ENCODE measurements at regions not wholly inside any gene's neighbourhood (a gene's known extent, or its start where the extent isn't known, plus 50 kb on each side); places are given as distances from the start of the nearest gene placed in this dataset.

- no peak for DNase-seq (ENCODE audit: extremely low read depth, low read depth)
- TF ChIP-seq, protein P1, sequence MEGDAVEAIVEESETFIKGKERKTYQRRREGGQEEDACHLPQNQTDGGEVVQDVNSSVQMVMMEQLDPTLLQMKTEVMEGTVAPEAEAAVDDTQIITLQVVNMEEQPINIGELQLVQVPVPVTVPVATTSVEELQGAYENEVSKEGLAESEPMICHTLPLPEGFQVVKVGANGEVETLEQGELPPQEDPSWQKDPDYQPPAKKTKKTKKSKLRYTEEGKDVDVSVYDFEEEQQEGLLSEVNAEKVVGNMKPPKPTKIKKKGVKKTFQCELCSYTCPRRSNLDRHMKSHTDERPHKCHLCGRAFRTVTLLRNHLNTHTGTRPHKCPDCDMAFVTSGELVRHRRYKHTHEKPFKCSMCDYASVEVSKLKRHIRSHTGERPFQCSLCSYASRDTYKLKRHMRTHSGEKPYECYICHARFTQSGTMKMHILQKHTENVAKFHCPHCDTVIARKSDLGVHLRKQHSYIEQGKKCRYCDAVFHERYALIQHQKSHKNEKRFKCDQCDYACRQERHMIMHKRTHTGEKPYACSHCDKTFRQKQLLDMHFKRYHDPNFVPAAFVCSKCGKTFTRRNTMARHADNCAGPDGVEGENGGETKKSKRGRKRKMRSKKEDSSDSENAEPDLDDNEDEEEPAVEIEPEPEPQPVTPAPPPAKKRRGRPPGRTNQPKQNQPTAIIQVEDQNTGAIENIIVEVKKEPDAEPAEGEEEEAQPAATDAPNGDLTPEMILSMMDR (IDR thresholded peaks at IDR 0.05; ENCODE audit: low read depth, low read length) = no peak
These were observed 506.3 kb upstream of the LUZP2 start for GRCh38 chr11:23990346-23991164.

DNA sequence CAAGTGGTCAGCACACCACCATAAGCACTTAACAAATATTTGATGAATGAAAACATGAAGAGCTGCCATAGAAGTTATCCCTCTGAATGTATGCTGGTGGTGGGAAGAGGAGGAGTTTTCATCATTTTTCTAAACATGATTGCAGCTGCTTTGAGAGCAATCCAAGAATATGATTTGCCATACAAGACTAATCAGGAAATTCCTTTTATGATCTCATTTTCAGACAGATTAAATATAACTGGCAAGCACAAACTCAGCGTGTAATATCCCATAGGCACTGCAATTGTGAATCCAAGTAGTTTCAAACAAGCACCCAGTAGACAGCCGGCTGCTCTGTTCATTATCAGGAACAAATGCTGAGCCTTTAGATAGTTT, 505.7 kb upstream of the LUZP2 start:
- DNase-seq (ENCODE audit: extremely low read depth, low read depth) = peak; percentile 20
- TF ChIP-seq, protein P1 (IDR thresholded peaks at IDR 0.05; ENCODE audit: low read depth, low read length) = no peak

DNA sequence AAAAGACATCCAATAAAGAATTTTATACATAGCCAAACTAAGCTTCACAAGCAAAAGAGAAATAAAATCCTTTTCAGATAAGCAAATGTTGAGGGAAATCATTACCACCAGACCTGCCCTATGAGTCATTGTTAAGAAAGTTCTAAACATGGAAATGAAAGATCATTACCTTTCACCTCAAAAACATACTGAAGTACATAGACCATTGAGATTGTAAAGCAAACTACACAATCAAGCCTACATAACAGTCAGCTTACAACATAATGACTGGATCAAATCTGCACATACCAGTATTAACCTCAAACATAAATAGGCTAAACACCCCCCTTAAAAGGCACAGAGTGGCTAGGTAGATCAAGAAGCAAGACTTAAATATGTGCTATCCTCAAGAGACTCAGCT, 501.0 kb upstream of the LUZP2 start:
- TF ChIP-seq, protein P1 (IDR thresholded peaks at IDR 0.05; ENCODE audit: low read depth, low read length) = no peak
- DNase-seq (ENCODE audit: extremely low read depth, low read depth) = no peak

- TF ChIP-seq, protein P1 (IDR thresholded peaks at IDR 0.05; ENCODE audit: low read depth, low read length) = no peak
- DNase-seq (ENCODE audit: extremely low read depth, low read depth) = no peak
These were observed 499.5 kb upstream of the LUZP2 start for GRCh38 chr11:23997356-23997755.

GRCh38 chr11:24005202-24005876, 491.5 kb upstream of the LUZP2 start:
- DNase-seq (ENCODE audit: extremely low read depth, low read depth) = no peak
- TF ChIP-seq, protein P1 (IDR thresholded peaks at IDR 0.05; ENCODE audit: low read depth, low read length) = no peak

GRCh38 chr11:24043842-24044241, 453.0 kb upstream of the LUZP2 start:
- TF ChIP-seq, protein P1 (IDR thresholded peaks at IDR 0.05; ENCODE audit: low read depth, low read length) = no peak
- no peak for DNase-seq (ENCODE audit: extremely low read depth, low read depth)

GRCh38 chr11:24046731-24047130, 450.1 kb upstream of the LUZP2 start:
- TF ChIP-seq, protein P1 (IDR thresholded peaks at IDR 0.05; ENCODE audit: low read depth, low read length) = no peak
- DNase-seq (ENCODE audit: extremely low read depth, low read depth) = no peak

All from AG09319 (cell line).